Activated naive CD4-positive, alpha-beta T cell treated with anti-CD3 and anti-CD28 coated beads, Interleukin-2, amount 50 U/mL, for 72 hours (primary cell): ENCODE measurements at regions not wholly inside any gene's neighbourhood (a gene's known extent, or its start where the extent isn't known, plus 50 kb on each side); places are given as distances from the start of the nearest gene placed in this dataset.

ENCODE experiments used
- ATAC-seq, 2 donors: fragments of 150-1000 bp; cut with Tn5 transposase; 2 replicates each; pipeline ENCODE4 v1.10.0; 2021; ENCODE audit warnings: mild to moderate bottlenecking in 2 of 2, moderate library complexity in 2 of 2
- DNase-seq, 2 donors: peaks; one replicate each; pipeline ENCODE4 v3.0.0; 2021 to 2022; ENCODE audit warnings: low spot score in 2 of 2
- H3K27ac Mint-ChIP-seq, 2 donors: one replicate each; pipeline ENCODE4 v1.8.0; 2022; ENCODE audit warnings: mild to moderate bottlenecking in 2 of 2, mixed read lengths in 2 of 2
- H3K36me3 Mint-ChIP-seq, 2 donors: one replicate each; pipeline ENCODE4 v1.8.0; 2022; ENCODE audit warnings: mixed read lengths in 2 of 2
- H3K9me3 Mint-ChIP-seq, 2 donors: one replicate each; pipeline ENCODE4 v1.8.0; 2022; ENCODE audit warnings: mixed read lengths in 2 of 2

GRCh38 chrX:36436361-36436760 lies 516.8 kb downstream of the CFAP47 start:
- Mint-ChIP-seq H3K9me3 (no peaks in the 10 kb centered on the region), H3K36me3 (no peaks in the 10 kb centered on the region), H3K27ac (no peak overlapping the region)
- ATAC-seq: no peak
- no peak for DNase-seq

GRCh38 chrX:36443007-36443406 lies 523.5 kb downstream of the CFAP47 start:
- Mint-ChIP-seq H3K27ac (no peak overlapping the region), H3K9me3 (peaks cover 0 to 5% of the 10 kb centered on the region in 2 donors), H3K36me3 (no peaks in the 10 kb centered on the region)
- DNase-seq: no peak
- no peak for ATAC-seq

DNA sequence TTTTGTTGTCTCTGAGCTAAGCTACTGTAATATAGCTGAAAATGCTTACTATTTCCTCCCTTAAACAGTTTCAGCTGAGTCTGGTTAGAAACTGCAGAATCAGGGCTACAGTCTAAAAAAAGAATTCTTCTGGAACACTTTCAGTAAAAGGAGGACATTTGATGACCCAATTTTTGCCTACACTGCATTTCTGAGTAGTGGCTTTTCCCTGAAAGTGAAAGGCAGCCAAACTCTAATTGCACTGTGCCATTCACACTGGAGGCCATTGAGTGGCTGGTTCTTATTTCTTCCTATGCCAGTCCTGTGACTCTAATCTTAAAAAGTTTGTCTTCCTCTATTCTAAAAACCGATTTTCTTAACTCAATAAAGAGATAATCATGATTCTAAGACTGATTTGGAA lies 526.0 kb downstream of the CFAP47 start:
- DNase-seq (no peak), ATAC-seq (no peak)
- H3K9me3 Mint-ChIP-seq: peaks cover 2 to 5% of the 10 kb centered on the region in 2 donors
- H3K36me3 Mint-ChIP-seq: no peaks in the 10 kb centered on the region
- no peak overlapping the region for H3K27ac Mint-ChIP-seq

DNA sequence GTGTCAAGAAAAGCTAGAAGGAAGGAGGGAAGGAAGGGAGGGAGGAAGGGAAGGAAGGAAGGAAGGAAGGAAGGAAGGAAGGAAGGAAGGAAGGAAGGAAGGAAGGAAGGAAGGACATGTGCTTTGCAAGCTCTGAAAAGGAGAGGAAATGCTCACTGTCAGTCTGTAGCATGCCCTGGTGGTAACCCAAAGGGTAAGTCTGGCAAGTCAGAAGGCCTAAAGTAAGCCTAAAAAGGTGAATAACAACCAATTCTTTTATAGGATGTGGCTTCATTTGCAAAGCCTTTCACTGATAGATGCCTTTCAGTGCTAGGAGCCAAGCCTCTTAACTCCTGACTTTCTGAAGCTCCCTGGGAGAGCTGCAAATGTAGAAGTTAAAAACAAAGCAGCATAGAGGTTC lies 542.6 kb downstream of the CFAP47 start:
- no peak overlapping the region for H3K27ac Mint-ChIP-seq
- peaks cover 6 to 13% of the 10 kb centered on the region in 2 donors for H3K9me3 Mint-ChIP-seq
- H3K36me3 Mint-ChIP-seq: no peaks in the 10 kb centered on the region
- DNase-seq: no peak
- no peak for ATAC-seq

DNA sequence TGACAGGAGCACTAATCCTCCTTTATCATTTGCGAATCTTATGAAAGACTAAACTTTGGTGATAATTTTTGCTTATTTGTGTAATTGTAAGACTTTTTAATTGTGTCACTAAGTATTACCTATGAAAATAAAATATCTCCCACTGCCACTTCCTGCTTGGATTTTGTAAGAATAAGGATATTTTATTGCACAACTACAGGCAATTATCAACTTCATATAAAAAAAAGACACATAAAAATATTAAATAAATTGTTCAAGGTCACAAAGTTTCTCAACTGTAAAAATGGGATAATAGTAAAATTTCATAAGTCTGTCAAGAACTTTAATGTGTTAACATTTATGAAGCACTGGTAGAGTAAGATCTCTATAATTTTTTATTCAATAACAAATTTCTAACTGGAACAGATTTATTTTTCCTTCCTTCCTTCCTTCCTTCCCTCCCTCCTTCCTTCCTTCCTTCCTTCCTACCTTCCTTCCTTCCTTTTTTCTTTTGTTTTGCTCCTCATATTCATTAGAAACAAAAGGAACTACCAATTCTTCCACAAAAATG lies 527.6 kb upstream of the FAM47C start:
- Mint-ChIP-seq H3K36me3 (no peaks in the 10 kb centered on the region), H3K9me3 (peaks cover 3 to 4% of the 10 kb centered on the region in 2 donors), H3K27ac (no peak overlapping the region)
- no peak for ATAC-seq
- DNase-seq: no peak

DNA sequence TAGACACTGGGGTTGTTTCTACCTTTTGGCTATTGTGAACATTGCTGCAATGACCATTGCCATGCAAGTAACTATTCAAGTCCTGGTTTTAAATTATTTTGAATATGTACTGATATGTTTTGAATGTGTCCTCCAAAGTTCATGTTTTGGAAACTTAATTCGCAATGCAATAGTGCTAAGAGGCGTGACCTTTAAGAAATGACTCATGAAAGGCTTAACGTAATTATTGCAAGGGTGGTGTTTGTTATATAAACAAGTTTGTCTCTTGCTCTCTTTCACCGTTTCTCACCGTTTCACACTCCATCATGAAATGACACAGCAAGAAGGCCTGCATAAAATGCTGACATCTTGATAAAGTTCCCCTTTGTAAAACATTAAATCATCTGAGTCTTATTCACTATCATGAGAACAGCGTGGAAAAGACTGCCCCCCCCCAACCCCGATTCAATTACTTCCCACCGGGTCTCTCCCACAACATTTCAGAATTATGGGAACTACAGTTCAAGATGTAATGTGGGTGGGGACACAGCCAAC lies 506.9 kb upstream of the FAM47C start:
- ATAC-seq (no peak), DNase-seq (no peak)
- Mint-ChIP-seq H3K9me3 (no peaks in the 10 kb centered on the region), H3K36me3 (no peaks in the 10 kb centered on the region), H3K27ac (no peak overlapping the region)

DNA sequence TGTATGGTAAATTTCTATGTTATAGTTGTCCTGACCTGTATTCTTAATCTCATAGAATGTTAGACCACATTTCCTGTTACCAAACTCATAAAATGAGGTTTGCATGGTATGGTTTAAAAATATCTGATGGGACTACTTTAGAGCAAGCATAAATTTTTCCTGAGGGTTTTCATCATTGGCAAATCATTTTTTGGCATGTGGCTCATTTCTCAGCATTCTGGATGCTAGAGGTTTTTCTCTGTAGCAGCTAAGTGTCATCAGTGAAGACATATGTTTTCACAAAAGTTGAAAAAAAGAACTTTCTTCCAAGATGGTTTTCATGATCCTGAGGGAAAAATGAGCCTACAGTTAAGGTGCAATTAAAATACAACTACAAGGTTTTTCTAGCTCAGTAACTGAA lies 503.5 kb upstream of the FAM47C start:
- Mint-ChIP-seq H3K27ac (no peak overlapping the region), H3K36me3 (no peaks in the 10 kb centered on the region), H3K9me3 (peaks cover 0 to 7% of the 10 kb centered on the region in 2 donors)
- ATAC-seq (no peak), DNase-seq (no peak)

GRCh38 chrX:36508042-36508441 lies 500.1 kb upstream of the FAM47C start:
- DNase-seq (no peak), ATAC-seq (no peak)
- Mint-ChIP-seq H3K36me3 (no peaks in the 10 kb centered on the region), H3K9me3 (peaks cover 0 to 7% of the 10 kb centered on the region in 2 donors), H3K27ac (no peak overlapping the region)

- Mint-ChIP-seq H3K27ac (no peak overlapping the region), H3K9me3 (peaks cover 3 to 7% of the 10 kb centered on the region in 2 donors), H3K36me3 (peaks cover 0 to 6% of the 10 kb centered on the region in 2 donors)
- no peak for ATAC-seq
- no peak for DNase-seq
These were observed 497.4 kb upstream of the FAM47C start for GRCh38 chrX:36510736-36511135.

GRCh38 chrX:36528661-36529060 lies 479.5 kb upstream of the FAM47C start:
- Mint-ChIP-seq H3K9me3 (peaks cover 0 to 4% of the 10 kb centered on the region in 2 donors), H3K36me3 (no peaks in the 10 kb centered on the region), H3K27ac (no peak overlapping the region)
- ATAC-seq: no peak
- DNase-seq: no peak

DNA sequence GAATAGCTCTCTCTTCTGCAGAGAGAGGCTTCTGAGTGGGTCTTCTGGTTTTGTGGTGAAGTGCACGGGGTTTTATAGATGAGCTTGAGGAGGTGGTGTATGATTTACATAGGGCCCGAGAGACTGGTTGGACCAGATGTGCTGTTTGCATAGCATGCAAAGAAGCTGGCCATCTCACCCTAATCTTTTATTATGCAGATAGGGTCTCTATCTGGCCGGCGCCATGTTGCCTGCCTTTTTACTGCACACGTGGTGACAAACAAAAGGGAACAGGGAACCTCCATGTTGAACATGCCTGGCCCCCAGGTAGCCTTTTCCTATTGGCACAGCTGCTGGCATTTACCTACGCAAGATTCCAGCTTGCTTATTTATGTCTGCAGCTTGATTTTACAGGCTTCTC lies 473.3 kb upstream of the FAM47C start:
- Mint-ChIP-seq H3K27ac (no peak overlapping the region), H3K9me3 (peaks cover 0 to 4% of the 10 kb centered on the region in 2 donors), H3K36me3 (no peaks in the 10 kb centered on the region)
- DNase-seq (no peak), ATAC-seq (no peak)

GRCh38 chrX:36543499-36543898 lies 464.7 kb upstream of the FAM47C start:
- ATAC-seq (no peak), DNase-seq (no peak)
- H3K36me3 Mint-ChIP-seq: no peaks in the 10 kb centered on the region
- peaks cover 3 to 4% of the 10 kb centered on the region in 2 donors for H3K9me3 Mint-ChIP-seq
- H3K27ac Mint-ChIP-seq: no peak overlapping the region

DNA sequence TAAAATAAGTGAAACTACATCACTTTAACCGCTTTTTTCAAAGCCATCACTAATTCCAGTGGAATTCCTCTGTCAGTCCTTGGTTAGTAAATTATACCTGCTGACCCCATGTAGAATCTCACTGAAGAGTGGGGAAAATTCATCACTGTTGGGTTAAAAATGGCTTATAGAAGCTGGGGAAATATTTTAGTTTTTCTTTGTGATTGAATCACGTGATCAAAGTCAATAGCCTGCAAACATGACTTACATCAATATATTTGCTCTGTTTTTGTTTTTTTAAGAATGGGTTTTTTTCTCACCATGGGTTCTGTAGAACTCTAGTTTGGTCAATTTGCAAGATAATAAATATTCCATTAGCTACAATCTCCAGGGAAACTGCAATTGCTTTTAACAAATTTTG lies 445.2 kb upstream of the FAM47C start:
- H3K9me3 Mint-ChIP-seq: no peaks in the 10 kb centered on the region
- H3K36me3 Mint-ChIP-seq: no peaks in the 10 kb centered on the region
- no peak overlapping the region for H3K27ac Mint-ChIP-seq
- DNase-seq (no peak), ATAC-seq (no peak)

DNA sequence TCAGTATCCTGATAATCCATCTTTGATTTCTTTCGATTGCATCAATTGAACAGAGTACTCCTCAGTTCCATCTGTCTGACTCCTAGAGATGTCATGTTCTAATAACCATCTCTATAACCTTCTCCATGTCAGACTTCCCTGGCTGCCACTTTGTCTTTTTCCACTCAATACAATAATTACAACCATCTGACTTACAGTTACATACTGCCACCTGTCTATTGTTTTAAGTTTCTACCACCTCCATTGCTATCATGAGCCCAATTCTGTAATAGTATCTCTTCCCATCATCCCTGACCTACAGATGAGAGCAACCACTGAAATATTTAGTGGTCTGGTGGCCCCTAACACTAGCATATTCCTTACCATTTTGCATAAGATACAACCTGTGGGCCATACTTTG lies 439.2 kb upstream of the FAM47C start:
- Mint-ChIP-seq H3K36me3 (no peaks in the 10 kb centered on the region), H3K27ac (no peak overlapping the region), H3K9me3 (no peaks in the 10 kb centered on the region)
- DNase-seq (no peak), ATAC-seq (no peak)

GRCh38 chrX:36573720-36574119 lies 434.4 kb upstream of the FAM47C start:
- H3K27ac Mint-ChIP-seq: no peak overlapping the region
- DNase-seq (no peak), ATAC-seq (no peak)
- H3K9me3 Mint-ChIP-seq: no peaks in the 10 kb centered on the region
- H3K36me3 Mint-ChIP-seq: no peaks in the 10 kb centered on the region

DNA sequence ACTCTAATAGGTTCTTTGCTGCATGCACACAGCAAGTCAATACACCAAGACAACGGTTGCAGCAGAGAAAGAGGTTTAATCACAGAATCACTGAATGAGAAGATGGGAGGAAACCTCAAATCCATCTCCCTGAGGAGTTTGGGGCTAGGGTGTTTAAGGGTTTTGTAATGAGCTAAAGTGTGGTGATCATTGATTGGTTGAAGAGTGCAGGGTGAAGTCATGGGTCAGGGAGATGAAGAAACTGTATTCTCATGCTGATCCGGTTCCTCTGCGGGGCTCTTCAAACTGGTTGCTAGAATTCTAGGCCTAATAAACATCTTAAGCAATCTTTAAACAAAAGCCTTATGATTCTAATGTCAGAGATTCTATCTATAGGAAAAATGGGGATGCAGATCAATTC lies 432.5 kb upstream of the FAM47C start:
- no peaks in the 10 kb centered on the region for H3K9me3 Mint-ChIP-seq
- no peak for DNase-seq
- no peak overlapping the region for H3K27ac Mint-ChIP-seq
- no peaks in the 10 kb centered on the region for H3K36me3 Mint-ChIP-seq
- ATAC-seq: no peak

GRCh38 chrX:36577006-36577405 lies 431.2 kb upstream of the FAM47C start:
- ATAC-seq: no peak
- Mint-ChIP-seq H3K9me3 (no peaks in the 10 kb centered on the region), H3K27ac (no peak overlapping the region), H3K36me3 (no peaks in the 10 kb centered on the region)
- no peak for DNase-seq

- H3K27ac Mint-ChIP-seq: no peak overlapping the region
- H3K36me3 Mint-ChIP-seq: no peaks in the 10 kb centered on the region
- ATAC-seq: no peak
- H3K9me3 Mint-ChIP-seq: no peaks in the 10 kb centered on the region
- DNase-seq: no peak
These were observed 427.1 kb upstream of the FAM47C start for GRCh38 chrX:36581030-36581429.

GRCh38 chrX:36583674-36584073 lies 424.5 kb upstream of the FAM47C start:
- Mint-ChIP-seq H3K9me3 (no peaks in the 10 kb centered on the region), H3K27ac (no peak overlapping the region), H3K36me3 (no peaks in the 10 kb centered on the region)
- no peak for DNase-seq
- ATAC-seq: no peak
